Gastrocnemius medialis (tissue), 4 donors: ENCODE measurements at regions not wholly inside any gene's neighbourhood (a gene's known extent, or its start where the extent isn't known, plus 50 kb on each side); places are given as distances from the start of the nearest gene placed in this dataset.

ENCODE experiments used
- ATAC-seq, 2 donors: fragments of 150-250 bp; one replicate each; pipeline ENCODE4 v1.9.1; 2016
- DNase-seq, 2 donors: peaks; one replicate each; pipeline ENCODE4 v3.0.0-alpha.2; 2019
- H3K27ac ChIP-seq, 4 donors: fragments of 200-600 bp; sonication (generic); 1 replicate in 1 of 4; 2 replicates in 3 of 4; pipeline ENCODE4 v1.5.1; 2016 to 2018; ENCODE audit warnings: mild to moderate bottlenecking in 2 of 4, moderate library complexity in 1 of 4
- H3K27me3 ChIP-seq, 3 donors: fragments of 200-600 bp; sonication (generic) in 2 of 3; 1 replicate in 1 of 3; 2 replicates in 2 of 3; pipeline versions ENCODE4 v1.5.1 to v1.6.0; 2016 to 2019; ENCODE audit warnings: mild to moderate bottlenecking in 1 of 3, moderate library complexity in 1 of 3
- H3K36me3 ChIP-seq, 2 donors: fragments of 200-600 bp; sonication (generic) in 1 of 2; one replicate each; pipeline ENCODE4 v1.5.1; 2017 to 2018
- H3K4me1 ChIP-seq, 2 donors: fragments of 200-600 bp; sonication (generic) in 1 of 2; one replicate each; pipeline ENCODE4 v1.5.1; 2016 to 2017; ENCODE audit warnings: mild to moderate bottlenecking in 2 of 2
- H3K4me3 ChIP-seq, 4 donors: fragments of 200-600 bp; sonication (generic) in 3 of 4; 1 replicate in 1 of 4; 2 replicates in 3 of 4; pipeline ENCODE4 v1.5.1; 2016 to 2019; ENCODE audit warnings: mild to moderate bottlenecking in 2 of 4
- H3K9me3 ChIP-seq, 3 donors: fragments of 200-600 bp; sonication (generic) in 2 of 3; 1 replicate in 1 of 3; 2 replicates in 2 of 3; pipeline ENCODE4 v1.5.1; 2016 to 2019
- POLR2A ChIP-seq, 2 donors: fragments of 450-650 bp; IDR thresholded peaks; one replicate each; pipeline ENCODE4 v1.6.1; 2017; ENCODE audit warnings: antibody characterized with exemption in 2 of 2, mild to moderate bottlenecking in 2 of 2, moderate library complexity in 2 of 2
- in situ Hi-C, 4 donors: fragments of 200-750 bp; cut with MboI; loops; one replicate each; pipeline versions ENCODE4 v1.15.0 to v1.8.0; 2017; ENCODE audit warnings: low sequenced_read_pairs in 4 of 4
- intact Hi-C: fragments of 100-400 bp; cut with DNase I; formaldehyde crosslinking; loops from one replicate; pipeline ENCODE4 v1.15.1; 2023; ENCODE audit warnings: low total_unique reads
- TF ChIP-seq, protein P1 (sequence below), 5 experiments: fragments of 450-650 bp in 3 of 5; fragments of 200-600 bp in 2 of 5; sonication (generic) in 2 of 5; IDR thresholded peaks in 4 of 5; conservative IDR thresholded peaks in 1 of 5; 1 replicate in 4 of 5; 2 replicates in 1 of 5; pipeline ENCODE4 v1.5.1; 2016 to 2019; ENCODE audit warnings: antibody characterized with exemption in 5 of 5, mild to moderate bottlenecking in 3 of 5, moderate library complexity in 3 of 5

DNA sequence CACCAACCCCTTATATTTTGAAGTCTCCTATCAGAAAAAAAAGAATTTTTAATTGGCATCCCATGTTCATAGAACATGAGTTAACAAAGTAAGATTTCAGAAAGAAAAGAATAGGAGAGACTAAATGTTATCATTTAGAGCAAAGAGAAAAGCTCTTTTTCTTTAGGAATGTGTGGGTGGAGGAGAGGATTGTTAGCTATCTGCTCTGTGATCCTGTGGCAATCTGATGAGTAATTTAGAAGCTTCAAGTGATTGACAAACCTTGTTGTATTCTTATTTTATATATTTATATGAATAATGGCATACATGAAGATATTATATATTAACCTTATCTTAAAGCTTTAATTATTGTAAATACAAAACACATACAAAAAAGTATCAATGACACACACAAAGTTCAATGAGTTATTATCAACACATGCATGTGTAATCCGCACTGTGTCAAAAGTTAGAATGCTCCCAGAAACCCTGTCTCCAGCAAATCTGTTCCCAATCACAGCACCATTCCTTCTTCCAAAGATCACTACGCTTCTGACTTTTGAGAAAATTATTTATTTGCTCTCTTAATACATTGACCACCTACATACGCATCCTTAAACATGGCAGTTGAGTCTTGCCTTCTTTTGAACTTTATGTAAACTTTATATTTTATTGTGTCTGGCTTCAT lies 907.4 kb downstream of the MCTP2 start:
- in situ Hi-C loops: no loop called here
- H3K9me3 ChIP-seq: no peaks in the 10 kb centered on the region
- intact Hi-C loops: no loop called here
- no peaks in the 10 kb centered on the region for H3K27me3 ChIP-seq
- DNase-seq (no peak), ATAC-seq (no peak)
- H3K27ac ChIP-seq: no peak overlapping the region
- TF ChIP-seq, protein P1, sequence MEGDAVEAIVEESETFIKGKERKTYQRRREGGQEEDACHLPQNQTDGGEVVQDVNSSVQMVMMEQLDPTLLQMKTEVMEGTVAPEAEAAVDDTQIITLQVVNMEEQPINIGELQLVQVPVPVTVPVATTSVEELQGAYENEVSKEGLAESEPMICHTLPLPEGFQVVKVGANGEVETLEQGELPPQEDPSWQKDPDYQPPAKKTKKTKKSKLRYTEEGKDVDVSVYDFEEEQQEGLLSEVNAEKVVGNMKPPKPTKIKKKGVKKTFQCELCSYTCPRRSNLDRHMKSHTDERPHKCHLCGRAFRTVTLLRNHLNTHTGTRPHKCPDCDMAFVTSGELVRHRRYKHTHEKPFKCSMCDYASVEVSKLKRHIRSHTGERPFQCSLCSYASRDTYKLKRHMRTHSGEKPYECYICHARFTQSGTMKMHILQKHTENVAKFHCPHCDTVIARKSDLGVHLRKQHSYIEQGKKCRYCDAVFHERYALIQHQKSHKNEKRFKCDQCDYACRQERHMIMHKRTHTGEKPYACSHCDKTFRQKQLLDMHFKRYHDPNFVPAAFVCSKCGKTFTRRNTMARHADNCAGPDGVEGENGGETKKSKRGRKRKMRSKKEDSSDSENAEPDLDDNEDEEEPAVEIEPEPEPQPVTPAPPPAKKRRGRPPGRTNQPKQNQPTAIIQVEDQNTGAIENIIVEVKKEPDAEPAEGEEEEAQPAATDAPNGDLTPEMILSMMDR (IDR thresholded peaks at IDR 0.05 in 4 of 5, conservative IDR thresholded peaks at IDR 0.05 in 1 of 5): no peak
- no peak for TF ChIP-seq POLR2A (IDR thresholded peaks at IDR 0.05)
- no peaks in the 10 kb centered on the region for H3K4me1 ChIP-seq
- H3K36me3 ChIP-seq: no peaks in the 10 kb centered on the region
- no peak overlapping the region for H3K4me3 ChIP-seq

DNA sequence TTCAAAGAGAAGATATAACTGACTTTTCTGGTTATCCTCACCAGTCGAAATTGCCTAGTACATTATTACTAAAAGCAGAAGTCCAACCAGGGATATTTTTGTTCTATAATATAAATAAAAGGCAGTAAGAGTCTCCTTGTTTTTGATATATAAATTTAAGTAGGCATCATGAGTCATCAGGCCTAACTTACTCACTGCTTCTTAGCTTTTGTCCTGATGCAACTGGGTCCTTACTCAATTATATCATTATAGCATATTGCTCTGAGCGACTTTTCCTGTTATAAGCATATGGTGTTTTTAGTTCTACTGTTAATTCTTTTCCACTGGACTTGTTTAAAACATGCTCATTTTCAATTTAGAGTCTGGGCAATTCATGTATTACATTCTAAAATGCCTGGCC lies 910.1 kb downstream of the MCTP2 start:
- intact Hi-C loops: no loop called here
- no peak for TF ChIP-seq POLR2A (IDR thresholded peaks at IDR 0.05)
- TF ChIP-seq, protein P1 (IDR thresholded peaks at IDR 0.05 in 4 of 5, conservative IDR thresholded peaks at IDR 0.05 in 1 of 5): no peak
- in situ Hi-C loops: no loop called here
- no peaks in the 10 kb centered on the region for H3K27me3 ChIP-seq
- H3K36me3 ChIP-seq: no peaks in the 10 kb centered on the region
- ATAC-seq (no peak), DNase-seq (no peak)
- H3K9me3 ChIP-seq: no peaks in the 10 kb centered on the region
- H3K4me1 ChIP-seq: no peaks in the 10 kb centered on the region
- H3K27ac ChIP-seq: no peak overlapping the region
- no peak overlapping the region for H3K4me3 ChIP-seq

DNA sequence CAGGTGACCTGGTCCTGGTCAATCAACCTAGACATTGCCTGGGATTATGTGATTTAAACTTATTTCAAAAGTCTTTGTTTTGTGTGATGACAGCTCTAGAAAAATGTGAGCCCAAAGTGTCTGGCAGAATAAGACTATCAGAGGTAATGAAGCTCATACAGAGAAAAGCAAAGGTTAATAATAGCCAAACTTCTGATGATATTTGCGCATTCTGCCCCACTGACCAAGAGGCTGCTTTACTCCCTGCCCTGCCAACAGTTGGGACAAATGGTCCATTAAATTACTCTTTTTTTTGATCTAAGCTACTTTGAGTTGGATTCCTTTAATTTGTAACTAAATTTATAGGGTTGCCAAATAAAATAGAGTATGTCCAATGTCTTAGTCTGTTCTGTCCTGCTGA lies 911.2 kb downstream of the MCTP2 start:
- H3K9me3 ChIP-seq: no peaks in the 10 kb centered on the region
- H3K4me3 ChIP-seq: no peak overlapping the region
- H3K27me3 ChIP-seq: no peaks in the 10 kb centered on the region
- no peak for ATAC-seq
- no peaks in the 10 kb centered on the region for H3K36me3 ChIP-seq
- no peak for DNase-seq
- no peak for TF ChIP-seq POLR2A (IDR thresholded peaks at IDR 0.05)
- TF ChIP-seq, protein P1 (IDR thresholded peaks at IDR 0.05 in 4 of 5, conservative IDR thresholded peaks at IDR 0.05 in 1 of 5): no peak
- intact Hi-C loops: no loop called here
- in situ Hi-C loops: no loop called here
- no peaks in the 10 kb centered on the region for H3K4me1 ChIP-seq
- H3K27ac ChIP-seq: no peak overlapping the region

DNA sequence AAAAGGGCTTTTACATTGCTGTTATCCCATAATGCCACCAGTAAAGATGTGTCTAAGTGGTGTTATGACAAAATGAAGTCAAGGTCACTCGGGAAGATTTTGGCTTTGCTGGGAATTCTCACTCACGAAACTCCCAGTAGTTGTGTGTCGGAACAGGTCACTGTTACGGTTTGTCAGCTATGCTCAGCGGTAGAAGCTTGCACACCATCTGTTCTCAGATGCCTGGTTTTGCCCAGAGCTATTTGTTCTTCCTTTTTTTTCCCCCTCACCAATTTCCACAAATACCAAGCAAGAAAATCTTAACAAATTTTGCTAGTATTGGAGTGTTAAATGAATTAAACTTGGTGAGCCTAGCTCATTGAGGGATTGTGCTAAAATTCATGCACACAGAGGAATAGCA lies 915.1 kb downstream of the MCTP2 start:
- DNase-seq: no peak
- H3K9me3 ChIP-seq: no peaks in the 10 kb centered on the region
- H3K36me3 ChIP-seq: no peaks in the 10 kb centered on the region
- no peak for TF ChIP-seq POLR2A (IDR thresholded peaks at IDR 0.05)
- no peaks in the 10 kb centered on the region for H3K27me3 ChIP-seq
- ATAC-seq: no peak
- H3K4me3 ChIP-seq: no peak overlapping the region
- in situ Hi-C loops (no loop called here), intact Hi-C loops (loop anchor here (5.0 kb wide), 1 partner anchor 404 kb away; no protein-coding TSS in a partner anchor)
- no peaks in the 10 kb centered on the region for H3K4me1 ChIP-seq
- no peak overlapping the region for H3K27ac ChIP-seq

DNA sequence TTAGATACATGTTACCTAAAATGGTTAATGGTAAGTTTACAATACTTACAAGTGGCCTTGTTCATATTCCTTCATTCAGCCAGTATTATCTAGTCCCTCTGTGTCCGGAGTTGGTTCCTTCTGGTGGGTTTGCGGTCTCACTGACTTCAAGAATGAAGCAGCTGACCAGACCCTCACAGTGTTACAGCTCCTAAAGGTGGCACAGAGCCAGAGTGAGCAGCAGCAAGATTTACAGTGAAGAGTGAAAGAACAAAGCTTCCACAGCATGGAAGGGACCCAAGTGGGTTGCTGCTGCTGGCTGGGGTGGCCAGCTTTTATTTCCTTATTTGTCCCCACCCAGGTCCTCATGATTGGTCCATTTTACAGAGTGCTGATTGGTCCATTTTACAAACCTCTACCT lies 916.8 kb downstream of the MCTP2 start:
- TF ChIP-seq, protein P1 (IDR thresholded peaks at IDR 0.05 in 4 of 5, conservative IDR thresholded peaks at IDR 0.05 in 1 of 5): no peak
- ATAC-seq (no peak), DNase-seq (no peak)
- no peaks in the 10 kb centered on the region for H3K9me3 ChIP-seq
- no peak overlapping the region for H3K27ac ChIP-seq
- in situ Hi-C loops (no loop called here), intact Hi-C loops (loop anchor here (5.0 kb wide), 1 partner anchor 406 kb away; no protein-coding TSS in a partner anchor)
- H3K4me3 ChIP-seq: no peak overlapping the region
- H3K27me3 ChIP-seq: no peaks in the 10 kb centered on the region
- H3K4me1 ChIP-seq: no peaks in the 10 kb centered on the region
- H3K36me3 ChIP-seq: no peaks in the 10 kb centered on the region
